Colonic mucosa (tissue), 4 donors: ENCODE measurements at regions not wholly inside any gene's neighbourhood (a gene's known extent, or its start where the extent isn't known, plus 50 kb on each side); places are given as distances from the start of the nearest gene placed in this dataset.
"Not testable (repeated sequence)": the region's sequence is repeated elsewhere in the genome, so short reads cannot be mapped to it uniquely, and the experiment has no call there.

Experiments
- DNase-seq: peaks from one replicate; pipeline ENCODE4 v3.0.0-alpha.2; 2020
- H3K27ac ChIP-seq: fragments of 200-600 bp; one replicate; pipeline ENCODE4 v1.8.0; 2021
- H3K27me3 ChIP-seq: fragments of 200-600 bp; one replicate; pipeline ENCODE4 v1.8.0; 2021
- H3K36me3 ChIP-seq: fragments of 200-600 bp; one replicate; pipeline ENCODE4 v1.8.0; 2021
- H3K4me1 ChIP-seq: fragments of 200-600 bp; one replicate; pipeline ENCODE4 v1.8.0; 2021; ENCODE audit warnings: mild to moderate bottlenecking
- H3K4me3 ChIP-seq: fragments of 200-600 bp; one replicate; pipeline ENCODE4 v1.8.0; 2021
- H3K9ac ChIP-seq, 2 donors: one replicate each; pipeline ENCODE4 v1.7.0; 2013; ENCODE audit warnings: control low read depth in 2 of 2, low read depth in 2 of 2, low read length in 2 of 2
- H3K9me3 ChIP-seq: fragments of 200-600 bp; one replicate; pipeline ENCODE4 v1.8.0; 2021
- CTCF ChIP-seq: fragments of 200-600 bp; IDR thresholded peaks from one replicate; pipeline ENCODE4 v1.8.0; 2022; ENCODE audit warnings: antibody characterized with exemption, mild to moderate bottlenecking
- intact Hi-C: fragments of 100-400 bp; cut with DNase I; formaldehyde crosslinking; loops from one replicate; pipeline ENCODE4 v1.14.1; 2022
- donor health status: healthy.
- donor health status: DM: no; HTN: no; CAD: no.
- donor health status: DM: no; HTN: no; CAD: no.

DNA sequence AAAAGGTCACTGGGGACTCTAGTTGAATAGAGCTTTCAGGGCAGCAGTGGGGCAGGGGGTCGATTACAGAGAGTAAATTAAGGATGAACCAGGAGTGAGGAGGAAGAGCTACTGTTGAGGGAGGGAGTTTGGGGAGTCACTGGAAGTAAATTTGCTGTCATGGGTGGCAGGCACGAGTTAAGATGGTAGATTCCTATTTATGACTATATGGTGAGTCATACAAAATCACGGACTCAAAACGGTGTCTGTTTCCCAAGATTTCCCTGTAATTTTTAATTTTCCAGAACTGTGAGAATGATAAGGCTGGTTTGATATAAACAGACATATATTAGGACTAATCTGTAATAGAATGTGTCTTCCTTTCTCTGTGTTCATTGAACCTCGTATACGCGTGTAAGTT lies 287.6 kb upstream of the GOT2 start:
- no peaks in the 10 kb centered on the region for H3K36me3 ChIP-seq
- no peak overlapping the region for H3K4me3 ChIP-seq
- no peak for DNase-seq
- H3K9me3 ChIP-seq: no peaks in the 10 kb centered on the region
- no peaks in the 10 kb centered on the region for H3K4me1 ChIP-seq
- no peak overlapping the region for H3K9ac ChIP-seq
- H3K27ac ChIP-seq: no peak overlapping the region
- intact Hi-C loops: no loop called here
- no peak for TF ChIP-seq CTCF
- no peaks in the 10 kb centered on the region for H3K27me3 ChIP-seq

- intact Hi-C loops: no loop called here
- H3K27ac ChIP-seq: no peak overlapping the region
- H3K36me3 ChIP-seq: no peaks in the 10 kb centered on the region
- no peak for TF ChIP-seq CTCF
- H3K9ac ChIP-seq: no peak overlapping the region
- H3K4me1 ChIP-seq: no peaks in the 10 kb centered on the region
- H3K9me3 ChIP-seq: no peaks in the 10 kb centered on the region
- DNase-seq: no peak
- no peak overlapping the region for H3K4me3 ChIP-seq
- H3K27me3 ChIP-seq: no peaks in the 10 kb centered on the region
These were observed 279.8 kb upstream of the GOT2 start for GRCh38 chr16:59013930-59014329.

GRCh38 chr16:58999762-59000161 lies 265.6 kb upstream of the GOT2 start:
- no peaks in the 10 kb centered on the region for H3K36me3 ChIP-seq
- intact Hi-C loops: no loop called here
- H3K9ac ChIP-seq: no peak overlapping the region
- no peaks in the 10 kb centered on the region for H3K4me1 ChIP-seq
- H3K27ac ChIP-seq: no peak overlapping the region
- H3K27me3 ChIP-seq: no peaks in the 10 kb centered on the region
- no peak for TF ChIP-seq CTCF
- DNase-seq: no peak
- H3K9me3 ChIP-seq: no peaks in the 10 kb centered on the region
- H3K4me3 ChIP-seq: no peak overlapping the region

DNA sequence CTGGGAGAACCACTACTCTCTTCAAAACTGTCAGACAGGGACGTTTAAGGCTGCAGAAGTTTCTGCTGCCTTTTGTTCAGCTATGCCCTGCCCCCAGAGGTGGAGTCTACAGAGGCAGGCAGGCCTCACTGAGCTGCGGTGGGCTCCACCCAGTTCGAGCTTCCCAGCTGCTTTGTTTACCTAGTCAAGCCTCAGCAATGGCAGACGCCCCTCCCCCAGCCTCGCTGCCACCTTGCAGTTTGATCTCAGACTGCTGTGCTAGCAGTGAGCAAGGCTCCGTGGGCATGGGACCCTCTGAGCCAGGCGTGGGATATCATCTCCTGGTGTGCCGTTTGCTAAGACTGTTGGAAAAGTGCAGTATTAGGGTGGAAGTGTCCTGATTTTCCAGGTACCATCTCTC lies 258.6 kb upstream of the GOT2 start:
- intact Hi-C loops, H3K36me3 ChIP-seq, H3K9me3 ChIP-seq, DNase-seq, H3K4me3 ChIP-seq, H3K4me1 ChIP-seq, H3K9ac ChIP-seq, H3K27me3 ChIP-seq, H3K27ac ChIP-seq: not testable (repeated sequence)

GRCh38 chr16:58983181-58983965 lies 249.3 kb upstream of the GOT2 start:
- H3K9ac ChIP-seq, H3K36me3 ChIP-seq, intact Hi-C loops, H3K27me3 ChIP-seq, H3K27ac ChIP-seq, H3K4me1 ChIP-seq, DNase-seq, H3K9me3 ChIP-seq, H3K4me3 ChIP-seq: not testable (repeated sequence)

DNA sequence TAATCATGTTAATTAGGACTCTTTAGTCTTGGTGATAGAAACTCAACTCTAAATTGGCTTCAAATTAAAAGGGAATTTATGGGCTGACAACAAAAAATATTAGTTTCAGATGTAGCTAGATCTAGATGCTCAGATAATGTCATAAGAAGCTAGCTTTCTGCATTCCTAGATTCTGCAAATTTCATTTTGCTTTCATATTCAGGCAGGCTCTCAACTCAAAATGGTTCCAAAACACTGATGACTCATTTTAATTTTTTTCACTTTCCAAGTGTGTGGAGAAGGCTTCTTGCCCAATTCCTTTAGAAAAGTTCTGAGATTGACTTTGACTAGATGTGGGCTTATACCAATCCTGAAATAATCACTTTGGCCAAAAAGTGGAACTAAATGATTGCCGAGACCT lies 236.7 kb upstream of the GOT2 start:
- intact Hi-C loops: no loop called here
- Histone ChIP-seq H3K27me3 (no peaks in the 10 kb centered on the region), H3K9me3 (no peaks in the 10 kb centered on the region), H3K27ac (no peak overlapping the region), H3K9ac (no peak overlapping the region), H3K4me3 (no peak overlapping the region), H3K4me1 (no peaks in the 10 kb centered on the region), H3K36me3 (no peaks in the 10 kb centered on the region)
- TF ChIP-seq CTCF: no peak
- no peak for DNase-seq
